Gastrocnemius medialis (tissue), 4 donors: ENCODE measurements at regions not wholly inside any gene's neighbourhood (a gene's known extent, or its start where the extent isn't known, plus 50 kb on each side); places are given as distances from the start of the nearest gene placed in this dataset.
A peak's percentile ranks its signal among the peaks of the same experiment; 100 is the strongest.

Experiments
- ATAC-seq, 2 donors: fragments of 150-250 bp; one replicate each; pipeline ENCODE4 v1.9.1; 2016
- DNase-seq, 2 donors: peaks; one replicate each; pipeline ENCODE4 v3.0.0-alpha.2; 2019
- H3K27ac ChIP-seq, 4 donors: fragments of 200-600 bp; sonication (generic); 1 replicate in 1 of 4; 2 replicates in 3 of 4; pipeline ENCODE4 v1.5.1; 2016 to 2018; ENCODE audit warnings: mild to moderate bottlenecking in 2 of 4, moderate library complexity in 1 of 4
- H3K27me3 ChIP-seq, 3 donors: fragments of 200-600 bp; sonication (generic) in 2 of 3; 1 replicate in 1 of 3; 2 replicates in 2 of 3; pipeline versions ENCODE4 v1.5.1 to v1.6.0; 2016 to 2019; ENCODE audit warnings: mild to moderate bottlenecking in 1 of 3, moderate library complexity in 1 of 3
- H3K36me3 ChIP-seq, 2 donors: fragments of 200-600 bp; sonication (generic) in 1 of 2; one replicate each; pipeline ENCODE4 v1.5.1; 2017 to 2018
- H3K4me1 ChIP-seq, 2 donors: fragments of 200-600 bp; sonication (generic) in 1 of 2; one replicate each; pipeline ENCODE4 v1.5.1; 2016 to 2017; ENCODE audit warnings: mild to moderate bottlenecking in 2 of 2
- H3K4me3 ChIP-seq, 4 donors: fragments of 200-600 bp; sonication (generic) in 3 of 4; 1 replicate in 1 of 4; 2 replicates in 3 of 4; pipeline ENCODE4 v1.5.1; 2016 to 2019; ENCODE audit warnings: mild to moderate bottlenecking in 2 of 4
- H3K9me3 ChIP-seq, 3 donors: fragments of 200-600 bp; sonication (generic) in 2 of 3; 1 replicate in 1 of 3; 2 replicates in 2 of 3; pipeline ENCODE4 v1.5.1; 2016 to 2019
- CTCF ChIP-seq, 5 experiments: fragments of 450-650 bp in 3 of 5; fragments of 200-600 bp in 2 of 5; sonication (generic) in 2 of 5; IDR thresholded peaks in 4 of 5; conservative IDR thresholded peaks in 1 of 5; 1 replicate in 4 of 5; 2 replicates in 1 of 5; pipeline ENCODE4 v1.5.1; 2016 to 2019; ENCODE audit warnings: antibody characterized with exemption in 5 of 5, mild to moderate bottlenecking in 3 of 5, moderate library complexity in 3 of 5
- POLR2A ChIP-seq, 2 donors: fragments of 450-650 bp; IDR thresholded peaks; one replicate each; pipeline ENCODE4 v1.6.1; 2017; ENCODE audit warnings: antibody characterized with exemption in 2 of 2, mild to moderate bottlenecking in 2 of 2, moderate library complexity in 2 of 2
- in situ Hi-C, 4 donors: fragments of 200-750 bp; cut with MboI; loops; one replicate each; pipeline versions ENCODE4 v1.15.0 to v1.8.0; 2017; ENCODE audit warnings: low sequenced_read_pairs in 4 of 4
- intact Hi-C: fragments of 100-400 bp; cut with DNase I; formaldehyde crosslinking; loops from one replicate; pipeline ENCODE4 v1.15.1; 2023; ENCODE audit warnings: low total_unique reads

DNA sequence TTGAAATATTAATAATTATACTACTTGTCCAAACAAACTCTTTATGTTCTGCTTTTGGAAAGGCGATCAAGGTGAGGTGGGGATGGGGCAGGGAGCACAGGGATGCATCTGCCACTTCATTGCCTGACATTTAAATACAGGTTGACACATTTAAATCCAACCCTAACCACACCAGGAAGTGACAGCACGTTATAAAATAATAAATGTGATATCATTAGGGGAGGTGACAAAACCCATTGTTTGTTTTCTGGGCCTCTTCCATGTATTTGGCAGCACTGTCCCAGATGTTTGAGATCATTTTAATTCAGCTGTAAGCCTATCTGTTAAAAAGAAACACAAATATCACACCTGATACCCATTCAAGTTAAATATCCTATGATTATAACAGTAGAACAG is 342.4 kb upstream of the ARID1B start:
- Histone ChIP-seq H3K27ac (no peak overlapping the region), H3K36me3 (no peaks in the 10 kb centered on the region), H3K9me3 (no peaks in the 10 kb centered on the region), H3K4me1 (no peaks in the 10 kb centered on the region), H3K27me3 (no peaks in the 10 kb centered on the region), H3K4me3 (no peak overlapping the region)
- DNase-seq = no peak
- in situ Hi-C loops (no loop called here), intact Hi-C loops (no loop called here)
- no peak for ATAC-seq
- no peak for TF ChIP-seq POLR2A (IDR thresholded peaks at IDR 0.05)
- no peak for TF ChIP-seq CTCF (IDR thresholded peaks at IDR 0.05 in 4 of 5, conservative IDR thresholded peaks at IDR 0.05 in 1 of 5)

- H3K27ac ChIP-seq = no peak overlapping the region
- DNase-seq (no peak), ATAC-seq (no peak)
- H3K9me3 ChIP-seq = no peaks in the 10 kb centered on the region
- no peaks in the 10 kb centered on the region for H3K27me3 ChIP-seq
- H3K4me1 ChIP-seq = no peaks in the 10 kb centered on the region
- intact Hi-C loops = no loop called here
- no peaks in the 10 kb centered on the region for H3K36me3 ChIP-seq
- H3K4me3 ChIP-seq = no peak overlapping the region
- in situ Hi-C loops = no loop called here
- TF ChIP-seq CTCF (IDR thresholded peaks at IDR 0.05 in 4 of 5, conservative IDR thresholded peaks at IDR 0.05 in 1 of 5) (no peak), POLR2A (IDR thresholded peaks at IDR 0.05) (no peak)
These were observed 343.0 kb upstream of the ARID1B start for GRCh38 chr6:156434049-156434794.

GRCh38 chr6:156432543-156432942 is 344.6 kb upstream of the ARID1B start:
- no peak for ATAC-seq
- H3K27me3 ChIP-seq = no peaks in the 10 kb centered on the region
- H3K36me3 ChIP-seq = no peaks in the 10 kb centered on the region
- intact Hi-C loops = no loop called here
- no peaks in the 10 kb centered on the region for H3K9me3 ChIP-seq
- H3K27ac ChIP-seq = no peak overlapping the region
- no peak overlapping the region for H3K4me3 ChIP-seq
- H3K4me1 ChIP-seq = no peaks in the 10 kb centered on the region
- TF ChIP-seq POLR2A (IDR thresholded peaks at IDR 0.05) = no peak
- no peak for TF ChIP-seq CTCF (IDR thresholded peaks at IDR 0.05 in 4 of 5, conservative IDR thresholded peaks at IDR 0.05 in 1 of 5)
- in situ Hi-C loops = no loop called here
- DNase-seq = no peak

DNA sequence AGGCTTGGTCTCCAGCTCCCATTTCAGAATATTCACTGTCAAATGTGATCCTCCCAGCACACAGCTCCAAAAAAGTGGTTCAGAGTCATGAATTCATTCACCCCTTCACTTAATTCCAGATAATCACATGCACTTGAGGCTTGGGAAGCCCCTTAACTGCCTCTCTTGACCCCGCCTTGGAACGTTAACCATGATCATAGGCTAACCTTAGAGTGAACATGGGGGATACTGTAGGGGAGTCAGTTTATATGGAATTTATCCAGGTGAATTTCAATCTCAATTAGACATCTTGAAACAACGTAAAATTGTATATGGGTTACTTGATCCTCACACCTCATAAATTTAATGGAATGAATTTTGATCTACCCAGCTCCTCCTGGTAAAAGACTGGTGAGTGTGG is 346.8 kb upstream of the ARID1B start:
- intact Hi-C loops (no loop called here), in situ Hi-C loops (no loop called here)
- ATAC-seq (no peak), DNase-seq (no peak)
- no peaks in the 10 kb centered on the region for H3K4me1 ChIP-seq
- no peaks in the 10 kb centered on the region for H3K36me3 ChIP-seq
- TF ChIP-seq CTCF (IDR thresholded peaks at IDR 0.05 in 4 of 5, conservative IDR thresholded peaks at IDR 0.05 in 1 of 5) (no peak), POLR2A (IDR thresholded peaks at IDR 0.05) (no peak)
- H3K27ac ChIP-seq = no peak overlapping the region
- H3K4me3 ChIP-seq = no peak overlapping the region
- no peaks in the 10 kb centered on the region for H3K9me3 ChIP-seq
- H3K27me3 ChIP-seq = no peaks in the 10 kb centered on the region

DNA sequence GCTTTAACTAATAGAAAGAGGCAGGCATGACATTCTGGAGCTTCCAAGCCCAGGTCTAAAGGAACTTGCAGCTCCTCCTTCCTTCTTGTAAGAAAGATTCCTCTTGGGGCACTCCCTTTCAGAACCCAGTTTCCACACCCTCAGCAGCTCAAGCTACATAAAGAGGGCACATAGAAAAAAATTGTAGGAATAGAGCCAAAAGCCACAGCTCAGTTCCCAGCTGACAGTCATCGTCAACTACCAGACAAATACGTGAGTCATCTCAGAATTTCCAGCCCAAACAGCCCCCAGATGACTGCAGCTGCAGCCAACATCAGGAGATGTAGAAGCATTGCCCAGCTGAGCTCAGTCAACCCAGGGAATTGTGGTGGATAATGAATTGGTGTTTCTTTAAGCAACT is 349.8 kb upstream of the ARID1B start:
- in situ Hi-C loops = no loop called here
- no peaks in the 10 kb centered on the region for H3K4me1 ChIP-seq
- no peak for TF ChIP-seq POLR2A (IDR thresholded peaks at IDR 0.05)
- TF ChIP-seq CTCF (IDR thresholded peaks at IDR 0.05 in 4 of 5, conservative IDR thresholded peaks at IDR 0.05 in 1 of 5) = no peak
- ATAC-seq = peak; percentile 51 to 54
- no peaks in the 10 kb centered on the region for H3K27me3 ChIP-seq
- no peak overlapping the region for H3K27ac ChIP-seq
- DNase-seq = peak in 1 of 2 donors; percentile 37
- H3K9me3 ChIP-seq = no peaks in the 10 kb centered on the region
- no peak overlapping the region for H3K4me3 ChIP-seq
- intact Hi-C loops = no loop called here
- H3K36me3 ChIP-seq = no peaks in the 10 kb centered on the region
